ENCODE measurements at regions not wholly inside any gene's neighbourhood (a gene's known extent, or its start where the extent isn't known, plus 50 kb on each side); places are given as distances from the start of the nearest gene placed in this dataset.

- TF ChIP-seq POLR2AphosphoS5 (IDR thresholded peaks at IDR 0.05; ENCODE audit: low read depth, low read length) (no peak), REST (IDR thresholded peaks at IDR 0.05; ENCODE audit: insufficient read depth in 1 of 2, low read depth in 2 of 2, low read length in 2 of 2) (no peak), TAF1 (IDR thresholded peaks at IDR 0.05; ENCODE audit: borderline replicate concordance, insufficient read depth, low read length) (no peak)
Observed at GRCh38 chr2:19785447-19785846, 116.3 kb downstream of the TTC32 start.

Data from PFSK-1 (cell line).